Pancreas (tissue), 10 donors: ENCODE measurements at regions not wholly inside any gene's neighbourhood (a gene's known extent, or its start where the extent isn't known, plus 50 kb on each side); places are given as distances from the start of the nearest gene placed in this dataset.

Experiments used
- ATAC-seq, 4 donors: fragments of 200-7000 bp; cut with Tn5 transposase; one replicate each; pipeline versions ENCODE4 v1.8.0 to v1.9.1; 2020; ENCODE audit warnings: mild to moderate bottlenecking in 4 of 4, moderate library complexity in 4 of 4
- DNase-seq, 6 donors: peaks; one replicate each; pipeline ENCODE4 v3.0.0-alpha.2; 2020
- FAIRE-seq: peaks from 2 replicates; lab custom pipeline; 2012; peaks lifted over from hg19 to GRCh38; lab: Jason Lieb, UNC
- H3K27ac ChIP-seq, 4 donors: fragments of 200-600 bp; sonication (generic); 1 replicate in 3 of 4; 2 replicates in 1 of 4; pipeline versions ENCODE4 v1.5.0 to v1.8.0; 2020
- H3K27me3 ChIP-seq, 4 donors: fragments of 200-600 bp; one replicate each; pipeline ENCODE4 v1.8.0; 2021
- H3K36me3 ChIP-seq, 3 donors: fragments of 200-600 bp; sonication (generic) in 1 of 3; one replicate each; pipeline versions ENCODE4 v1.5.0 to v1.8.0; 2020 to 2021
- H3K4me1 ChIP-seq, 3 donors: fragments of 200-600 bp; one replicate each; pipeline ENCODE4 v1.8.0; 2021
- H3K4me3 ChIP-seq, 4 donors: fragments of 200-600 bp; sonication (generic) in 2 of 4; one replicate each; pipeline versions ENCODE4 v1.5.0 to v1.8.0; 2020 to 2021
- H3K9me3 ChIP-seq, 4 donors: fragments of 200-600 bp; one replicate each; pipeline ENCODE4 v1.8.0; 2021
- WGBS, 2 donors: extraction: QIAGEN DNeasy Blood & Tissue Kit; methylation state at CpG; one replicate each; pipeline ENCODE4 v1.1.7; 2013; 5-methylcytosine and 5-hydroxymethylcytosine counted together
- intact Hi-C, 3 donors: fragments of 100-400 bp; cut with DNase I; formaldehyde crosslinking; loops; one replicate each; pipeline versions ENCODE4 v1.11.1 to v1.14.2; 2022
- TF ChIP-seq, protein P1 (sequence below), 4 donors: fragments of 200-600 bp; sonication (generic) in 3 of 4; IDR thresholded peaks; one replicate each; pipeline versions ENCODE4 v1.5.0 to v1.8.0; 2021; ENCODE audit warnings: antibody characterized with exemption in 4 of 4
- donor health status: healthy with polysubstance abuse.
- donor health status: DM: no; HTN: no; CAD: no; lungs with moderate emphysema.
- donor health status: DM: no; HTN: no; CAD: no.
- donor health status: control.
- donor health status: control.
- donor health status: Bipolar disorder and iron deficiency.
- donor health status: DM: yes; HTN: yes; CAD: no.
- donor health status: DM: no; HTN: no; CAD: no.
- donor health status: DM: no; HTN: no; CAD: no.
- donor health status: DM: yes; HTN: yes; CAD: no.

DNA sequence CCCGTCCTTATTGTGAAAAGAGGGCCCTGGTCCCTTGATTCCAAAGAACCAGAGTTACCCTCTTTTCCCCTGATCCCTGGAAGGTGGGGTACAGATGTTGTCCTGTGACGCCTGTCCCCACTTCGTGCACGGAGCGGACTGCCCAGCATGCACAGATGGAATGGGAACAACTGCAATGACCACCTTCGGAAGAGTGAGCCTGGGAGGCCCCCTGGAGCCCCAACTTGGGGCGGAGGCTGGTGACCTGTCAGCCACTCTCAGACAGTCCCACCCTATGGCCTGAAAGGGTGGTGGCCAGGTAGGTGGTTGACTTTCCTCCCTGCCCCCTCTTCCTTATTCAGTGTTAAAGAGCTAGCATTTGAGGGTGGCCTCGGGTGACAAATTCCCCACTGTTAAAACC lies 196.6 kb upstream of the GALNT17 start:
- no peak overlapping the region for H3K4me3 ChIP-seq
- TF ChIP-seq, protein P1, sequence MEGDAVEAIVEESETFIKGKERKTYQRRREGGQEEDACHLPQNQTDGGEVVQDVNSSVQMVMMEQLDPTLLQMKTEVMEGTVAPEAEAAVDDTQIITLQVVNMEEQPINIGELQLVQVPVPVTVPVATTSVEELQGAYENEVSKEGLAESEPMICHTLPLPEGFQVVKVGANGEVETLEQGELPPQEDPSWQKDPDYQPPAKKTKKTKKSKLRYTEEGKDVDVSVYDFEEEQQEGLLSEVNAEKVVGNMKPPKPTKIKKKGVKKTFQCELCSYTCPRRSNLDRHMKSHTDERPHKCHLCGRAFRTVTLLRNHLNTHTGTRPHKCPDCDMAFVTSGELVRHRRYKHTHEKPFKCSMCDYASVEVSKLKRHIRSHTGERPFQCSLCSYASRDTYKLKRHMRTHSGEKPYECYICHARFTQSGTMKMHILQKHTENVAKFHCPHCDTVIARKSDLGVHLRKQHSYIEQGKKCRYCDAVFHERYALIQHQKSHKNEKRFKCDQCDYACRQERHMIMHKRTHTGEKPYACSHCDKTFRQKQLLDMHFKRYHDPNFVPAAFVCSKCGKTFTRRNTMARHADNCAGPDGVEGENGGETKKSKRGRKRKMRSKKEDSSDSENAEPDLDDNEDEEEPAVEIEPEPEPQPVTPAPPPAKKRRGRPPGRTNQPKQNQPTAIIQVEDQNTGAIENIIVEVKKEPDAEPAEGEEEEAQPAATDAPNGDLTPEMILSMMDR (IDR thresholded peaks at IDR 0.05) = no peak
- H3K27ac ChIP-seq = no peak overlapping the region
- intact Hi-C loops = no loop called here
- no peaks in the 10 kb centered on the region for H3K27me3 ChIP-seq
- H3K9me3 ChIP-seq = no peaks in the 10 kb centered on the region
- H3K4me1 ChIP-seq = no peaks in the 10 kb centered on the region
- 60 to 71% methylated on average over 8 of the region's 8 CpGs for WGBS, 2 donors
- ATAC-seq = no peak
- no peaks in the 10 kb centered on the region for H3K36me3 ChIP-seq
- DNase-seq = no peak
- no peak for FAIRE-seq

DNA sequence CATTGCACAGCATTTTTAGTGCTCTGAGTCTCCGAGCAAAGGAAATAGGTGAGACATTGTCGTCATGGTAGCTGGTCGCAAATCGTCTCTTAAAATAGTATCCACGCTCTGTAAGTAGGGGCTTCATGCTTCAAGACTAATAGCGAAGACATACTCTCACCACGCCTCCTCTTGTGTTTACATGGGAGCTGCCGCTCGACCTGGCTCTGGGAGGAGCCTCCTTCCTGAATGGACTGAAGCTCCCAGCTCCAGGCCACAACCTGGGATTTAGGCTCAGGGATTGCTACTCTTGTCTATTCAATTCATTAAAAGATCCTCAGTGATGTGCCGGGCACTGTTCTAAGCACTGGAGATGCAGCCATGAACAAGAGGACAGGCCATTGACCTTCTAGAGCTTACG lies 196.1 kb upstream of the GALNT17 start:
- FAIRE-seq (no peak), ATAC-seq (no peak), DNase-seq (no peak)
- H3K27ac ChIP-seq = no peak overlapping the region
- H3K27me3 ChIP-seq = no peaks in the 10 kb centered on the region
- TF ChIP-seq, protein P1 (IDR thresholded peaks at IDR 0.05) = no peak
- no peaks in the 10 kb centered on the region for H3K36me3 ChIP-seq
- intact Hi-C loops = no loop called here
- no peaks in the 10 kb centered on the region for H3K9me3 ChIP-seq
- no peak overlapping the region for H3K4me3 ChIP-seq
- H3K4me1 ChIP-seq = no peaks in the 10 kb centered on the region
- 50 to 53% methylated on average over 11 of the region's 11 CpGs for WGBS, 2 donors

DNA sequence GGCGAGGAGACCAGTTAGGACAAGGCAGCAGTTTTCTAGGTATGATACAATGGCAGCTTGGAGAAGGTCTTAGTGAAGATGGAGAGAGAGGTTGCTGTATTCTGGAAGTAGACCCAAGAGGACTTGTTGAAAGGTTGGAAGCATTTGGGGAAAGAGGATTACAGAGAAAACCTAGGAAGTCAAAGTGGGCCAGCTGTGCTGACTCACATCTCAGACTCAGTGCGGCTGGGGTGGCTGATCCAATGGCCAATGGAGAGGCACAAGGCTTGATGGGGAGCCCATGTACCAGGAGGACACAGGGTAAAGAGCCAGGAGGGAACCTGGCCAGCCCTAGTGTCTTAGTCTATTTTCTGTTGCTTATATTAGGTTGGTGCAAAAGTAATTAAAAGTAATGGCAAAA lies 194.5 kb upstream of the GALNT17 start:
- WGBS, 2 donors = 89 to 92% methylated on average over 2 of the region's 2 CpGs
- FAIRE-seq = no peak
- H3K4me1 ChIP-seq = no peaks in the 10 kb centered on the region
- no peak for DNase-seq
- H3K9me3 ChIP-seq = no peaks in the 10 kb centered on the region
- TF ChIP-seq, protein P1 (IDR thresholded peaks at IDR 0.05) = no peak
- no peaks in the 10 kb centered on the region for H3K36me3 ChIP-seq
- no peak overlapping the region for H3K4me3 ChIP-seq
- intact Hi-C loops = no loop called here
- H3K27ac ChIP-seq = no peak overlapping the region
- no peaks in the 10 kb centered on the region for H3K27me3 ChIP-seq
- ATAC-seq = no peak

- Histone ChIP-seq H3K4me1 (no peaks in the 10 kb centered on the region), H3K27me3 (no peaks in the 10 kb centered on the region), H3K4me3 (no peak overlapping the region), H3K36me3 (no peaks in the 10 kb centered on the region), H3K27ac (no peak overlapping the region), H3K9me3 (no peaks in the 10 kb centered on the region)
- ATAC-seq (no peak), DNase-seq (no peak), FAIRE-seq (no peak)
- intact Hi-C loops = no loop called here
- TF ChIP-seq, protein P1 (IDR thresholded peaks at IDR 0.05) = no peak
- 84 to 85% methylated on average over 2 of the region's 2 CpGs for WGBS, 2 donors
Measured at GRCh38 chr7:70940597-70940996, 191.3 kb upstream of the GALNT17 start.

DNA sequence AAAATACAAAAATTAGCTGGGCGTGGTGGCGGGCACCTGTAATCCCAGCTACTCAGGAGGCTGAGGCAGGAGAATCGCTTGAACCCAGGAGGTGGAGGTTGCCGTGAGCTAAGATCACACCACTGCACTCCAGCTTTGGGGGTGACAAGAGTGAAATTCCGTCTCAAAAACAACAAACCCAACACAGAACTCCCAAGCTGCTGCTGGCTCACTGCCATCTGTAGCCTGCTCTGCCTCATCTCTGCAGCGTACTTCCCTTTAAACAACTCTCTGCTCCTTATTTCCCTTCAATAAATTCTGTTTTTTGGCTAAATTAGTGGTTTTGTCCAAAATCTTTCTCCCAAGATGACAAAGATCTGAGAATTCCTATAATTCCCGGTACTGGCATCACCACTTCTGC lies 189.2 kb upstream of the GALNT17 start:
- TF ChIP-seq, protein P1 (IDR thresholded peaks at IDR 0.05) = no peak
- H3K27ac ChIP-seq = no peak overlapping the region
- ATAC-seq = no peak

More for the DNA sequence above, 189.2 kb upstream of the GALNT17 start:
- Histone ChIP-seq H3K9me3 (no peaks in the 10 kb centered on the region), H3K36me3 (no peaks in the 10 kb centered on the region), H3K4me3 (no peak overlapping the region), H3K27me3 (no peaks in the 10 kb centered on the region), H3K4me1 (no peaks in the 10 kb centered on the region)
- WGBS, 2 donors = 74 to 78% methylated on average over 7 of the region's 7 CpGs
- intact Hi-C loops = no loop called here
- no peak for FAIRE-seq
- DNase-seq = no peak
